Spinal cord (tissue), 9 donors: ENCODE measurements at regions not wholly inside any gene's neighbourhood (a gene's known extent, or its start where the extent isn't known, plus 50 kb on each side); places are given as distances from the start of the nearest gene placed in this dataset.

Source experiments
- DNase-seq, 6 donors: peaks; one replicate each; pipeline versions ENCODE4 v3.0.0 to v3.0.0-alpha.2; 2013 to 2015; ENCODE audit warnings: low spot score in 6 of 6, low read depth in 4 of 6
- H3K27ac ChIP-seq: one replicate; pipeline ENCODE4 v1.5.1; 2013; ENCODE audit warnings: low read depth, low read length, control low read depth
- H3K27me3 ChIP-seq: one replicate; pipeline ENCODE4 v1.6.1; 2013; ENCODE audit warnings: low read length; ENCODE audit not compliant: control insufficient read depth, insufficient read depth
- H3K36me3 ChIP-seq: one replicate; pipeline ENCODE4 v1.6.1; 2013; ENCODE audit warnings: low read length; ENCODE audit not compliant: control insufficient read depth, insufficient read depth
- H3K4me1 ChIP-seq: one replicate; pipeline ENCODE4 v1.6.1; 2013; ENCODE audit warnings: low read length; ENCODE audit not compliant: control insufficient read depth, insufficient read depth
- H3K4me3 ChIP-seq: one replicate; pipeline ENCODE4 v1.5.1; 2013; ENCODE audit warnings: low read depth, low read length, control low read depth
- H3K9me3 ChIP-seq: one replicate; pipeline ENCODE4 v1.6.1; 2013; ENCODE audit warnings: low read length; ENCODE audit not compliant: control insufficient read depth, insufficient read depth
- WGBS: methylation state at CpG from one replicate; pipeline ENCODE4 v1.1.5; 2013; ENCODE audit warnings: missing lambda C conversion rate; ENCODE audit not compliant: insufficient coverage; 5-methylcytosine and 5-hydroxymethylcytosine counted together
- donor health status: healthy.

GRCh38 chr4:163618845-163619244 is 124.4 kb downstream of the TMA16 start:
- H3K27me3 ChIP-seq, result no peaks in the 10 kb centered on the region
- H3K4me3 ChIP-seq, result no peak overlapping the region
- no peaks in the 10 kb centered on the region for H3K4me1 ChIP-seq
- H3K9me3 ChIP-seq, result no peaks in the 10 kb centered on the region
- no peak for DNase-seq
- 93% methylated on average over 4 of the region's 4 CpGs for WGBS
- no peak overlapping the region for H3K27ac ChIP-seq
- H3K36me3 ChIP-seq, result no peaks in the 10 kb centered on the region

- DNase-seq, result no peak
- no CpG with 5 or more reads among the region's 2 CpGs for WGBS
- H3K4me3 ChIP-seq, result no peak overlapping the region
- no peak overlapping the region for H3K27ac ChIP-seq
- no peaks in the 10 kb centered on the region for H3K4me1 ChIP-seq
- H3K36me3 ChIP-seq, result no peaks in the 10 kb centered on the region
- no peaks in the 10 kb centered on the region for H3K9me3 ChIP-seq
- H3K27me3 ChIP-seq, result no peaks in the 10 kb centered on the region
These were observed 126.2 kb downstream of the TMA16 start for GRCh38 chr4:163620738-163621137.

- 100% methylated on average over 1 of the region's 2 CpGs for WGBS
- no peaks in the 10 kb centered on the region for H3K36me3 ChIP-seq
- DNase-seq, result no peak
- no peak overlapping the region for H3K4me3 ChIP-seq
- peaks cover under 1% of the 10 kb centered on the region for H3K9me3 ChIP-seq
- no peaks in the 10 kb centered on the region for H3K27me3 ChIP-seq
- no peak overlapping the region for H3K27ac ChIP-seq
- no peaks in the 10 kb centered on the region for H3K4me1 ChIP-seq
These were observed 127.3 kb downstream of the TMA16 start for GRCh38 chr4:163621821-163622220.

GRCh38 chr4:163622379-163623035 is 128.0 kb downstream of the TMA16 start:
- H3K4me1 ChIP-seq, result no peaks in the 10 kb centered on the region
- H3K27me3 ChIP-seq, result no peaks in the 10 kb centered on the region
- H3K4me3 ChIP-seq, result no peak overlapping the region
- peaks cover 1% of the 10 kb centered on the region for H3K9me3 ChIP-seq
- 83% methylated on average over 3 of the region's 5 CpGs for WGBS
- DNase-seq, result no peak
- no peaks in the 10 kb centered on the region for H3K36me3 ChIP-seq
- no peak overlapping the region for H3K27ac ChIP-seq

DNA sequence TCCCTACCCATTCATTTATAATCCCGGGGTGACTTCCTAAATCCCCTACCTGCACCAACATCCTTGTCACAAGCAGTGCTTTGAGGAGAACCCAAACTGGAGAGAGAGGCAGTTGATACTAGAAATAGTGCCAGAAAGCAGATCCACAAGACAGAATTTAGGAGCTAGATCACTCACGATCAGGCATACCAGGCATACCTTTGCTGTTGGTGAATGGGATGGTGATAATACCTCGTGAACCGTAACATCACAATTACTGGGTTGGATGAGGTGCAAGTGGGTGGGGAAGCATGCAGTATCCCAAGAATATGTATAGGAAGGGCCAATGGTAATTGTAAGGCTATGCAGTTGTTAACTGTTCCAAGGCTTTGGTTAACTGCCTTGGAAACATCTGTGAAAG is 129.3 kb downstream of the TMA16 start:
- Histone ChIP-seq H3K27me3 (no peaks in the 10 kb centered on the region), H3K27ac (no peak overlapping the region), H3K4me1 (no peaks in the 10 kb centered on the region), H3K9me3 (peaks cover 1% of the 10 kb centered on the region), H3K36me3 (no peaks in the 10 kb centered on the region), H3K4me3 (no peak overlapping the region)
- WGBS, result 94% methylated on average over 3 of the region's 4 CpGs
- DNase-seq, result no peak

- Histone ChIP-seq H3K27ac (no peak overlapping the region), H3K4me3 (no peak overlapping the region), H3K9me3 (peaks cover 1% of the 10 kb centered on the region), H3K27me3 (no peaks in the 10 kb centered on the region), H3K4me1 (no peaks in the 10 kb centered on the region), H3K36me3 (no peaks in the 10 kb centered on the region)
- 85% methylated on average over 1 of the region's 1 CpG for WGBS
- DNase-seq, result no peak
These were observed 130.2 kb downstream of the TMA16 start for GRCh38 chr4:163624727-163625126.

DNA sequence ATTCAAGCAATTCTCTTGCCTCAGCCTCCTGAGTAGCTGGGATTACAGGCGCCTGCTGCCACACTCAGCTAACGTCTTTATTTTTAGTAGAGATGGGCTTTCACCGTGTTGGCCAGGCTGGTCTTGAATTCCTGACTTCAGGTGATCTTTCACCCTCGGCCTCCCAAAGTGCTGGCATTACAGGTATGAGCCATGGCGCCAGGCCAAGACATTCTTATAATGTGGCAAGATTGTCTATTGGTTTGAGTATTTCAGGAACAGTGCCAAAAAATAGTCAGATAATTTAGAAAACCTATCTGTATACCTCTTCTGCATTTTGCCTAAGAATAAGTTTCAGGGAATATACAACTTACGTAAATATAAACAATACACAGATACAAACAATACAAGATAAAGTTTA is 136.8 kb downstream of the TMA16 start:
- H3K27me3 ChIP-seq, result no peaks in the 10 kb centered on the region
- 91% methylated on average over 3 of the region's 6 CpGs for WGBS
- no peak overlapping the region for H3K27ac ChIP-seq
- peaks cover 1% of the 10 kb centered on the region for H3K9me3 ChIP-seq
- no peak for DNase-seq
- no peaks in the 10 kb centered on the region for H3K36me3 ChIP-seq
- no peak overlapping the region for H3K4me3 ChIP-seq
- no peaks in the 10 kb centered on the region for H3K4me1 ChIP-seq

DNA sequence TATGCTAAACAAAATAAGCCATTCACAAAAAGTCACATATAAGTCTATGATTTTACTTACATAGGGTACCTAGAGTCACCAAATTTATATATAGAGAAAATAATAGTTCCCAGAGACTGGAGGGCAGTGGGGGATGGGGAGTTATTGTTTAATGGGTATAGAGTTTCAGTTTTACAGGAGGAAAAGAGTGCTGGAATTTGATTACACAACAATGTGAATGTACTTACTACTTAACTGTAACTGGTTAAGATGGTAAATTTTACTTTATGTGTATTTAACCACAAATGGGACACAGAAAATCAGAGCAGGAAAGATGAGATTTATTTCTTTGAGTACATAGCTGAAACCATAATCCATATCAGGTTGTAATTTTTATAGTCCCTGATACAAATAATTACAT is 144.4 kb downstream of the TMA16 start:
- no peaks in the 10 kb centered on the region for H3K36me3 ChIP-seq
- DNase-seq, result no peak
- H3K4me3 ChIP-seq, result no peak overlapping the region
- no peak overlapping the region for H3K27ac ChIP-seq
- H3K4me1 ChIP-seq, result no peaks in the 10 kb centered on the region
- no peaks in the 10 kb centered on the region for H3K27me3 ChIP-seq
- H3K9me3 ChIP-seq, result no peaks in the 10 kb centered on the region

DNA sequence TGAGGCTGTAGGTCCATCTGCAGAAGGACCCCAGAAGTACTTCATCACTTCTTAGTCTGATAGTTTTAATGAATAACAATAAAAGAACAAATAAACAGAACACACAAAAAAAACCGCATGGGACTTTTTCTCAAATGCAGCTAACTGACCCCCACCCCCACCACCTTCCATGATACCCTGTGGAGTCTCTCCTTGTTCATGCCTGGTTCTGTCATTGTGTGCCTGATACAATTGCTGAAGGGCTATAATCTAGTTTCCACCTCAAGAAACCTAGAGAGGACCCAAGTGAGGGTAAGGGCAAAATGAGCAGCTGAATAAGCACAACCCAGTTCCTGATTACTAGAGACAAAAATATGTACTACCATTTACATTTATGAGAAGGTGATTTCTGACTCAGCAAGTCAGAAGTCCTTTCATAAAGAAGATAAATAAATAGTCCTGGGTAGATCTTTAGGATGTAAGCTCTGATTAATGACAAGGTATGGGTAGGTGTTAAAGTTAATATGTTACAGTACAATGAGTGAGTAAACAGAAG is 155.1 kb downstream of the TMA16 start:
- 50% methylated on average over 1 of the region's 1 CpG for WGBS
- no peaks in the 10 kb centered on the region for H3K4me1 ChIP-seq
- no peak overlapping the region for H3K27ac ChIP-seq
- no peak overlapping the region for H3K4me3 ChIP-seq
- no peaks in the 10 kb centered on the region for H3K27me3 ChIP-seq
- DNase-seq, result no peak
- H3K9me3 ChIP-seq, result peaks cover 12% of the 10 kb centered on the region
- H3K36me3 ChIP-seq, result no peaks in the 10 kb centered on the region

GRCh38 chr4:163651761-163652160 is 157.3 kb downstream of the TMA16 start:
- H3K36me3 ChIP-seq, result no peaks in the 10 kb centered on the region
- WGBS, result 100% methylated on average over 1 of the region's 1 CpG
- H3K4me3 ChIP-seq, result no peak overlapping the region
- H3K4me1 ChIP-seq, result no peaks in the 10 kb centered on the region
- H3K27me3 ChIP-seq, result no peaks in the 10 kb centered on the region
- no peak for DNase-seq
- H3K27ac ChIP-seq, result no peak overlapping the region
- no peaks in the 10 kb centered on the region for H3K9me3 ChIP-seq
